Fibroblast of mammary gland (primary cell): ENCODE measurements at regions not wholly inside any gene's neighbourhood (a gene's known extent, or its start where the extent isn't known, plus 50 kb on each side); places are given as distances from the start of the nearest gene placed in this dataset.

Source experiments
- DNase-seq: peaks from one replicate; pipeline ENCODE4 v3.0.0-alpha.2; 2010; ENCODE audit warnings: low read depth
- H3K4me3 ChIP-seq: 2 replicates; pipeline ENCODE4 v1.5.1; 2011; ENCODE audit warnings: low read depth, mild to moderate bottlenecking, low read length, moderate library complexity; ENCODE audit not compliant: control insufficient read depth
- TF ChIP-seq, protein P1 (sequence below): conservative IDR thresholded peaks from 2 replicates; pipeline ENCODE4 v1.5.1; 2011; ENCODE audit warnings: low read depth, low read length, inconsistent platforms; ENCODE audit not compliant: control insufficient read depth, insufficient read depth

DNA sequence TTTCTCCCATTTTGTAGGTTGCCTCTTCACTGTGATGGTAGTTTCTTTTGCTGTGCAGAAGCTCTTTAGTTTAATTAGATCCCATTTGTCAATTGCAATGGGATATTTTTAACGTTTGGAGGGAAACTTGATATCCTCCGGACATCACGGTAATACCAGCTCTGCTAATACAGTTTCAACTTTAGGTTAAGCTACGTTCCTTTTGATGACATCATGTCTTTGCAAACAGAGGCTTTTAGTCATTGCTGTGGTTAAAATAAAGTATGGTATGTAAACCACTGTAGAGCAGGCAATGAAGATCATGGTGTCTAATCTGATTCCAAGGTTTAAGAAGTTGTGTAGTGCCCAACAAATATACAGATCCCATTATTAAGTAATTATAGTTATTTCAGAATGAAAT lies 168.0 kb upstream of the CHD6 start:
- DNase-seq, result no peak
- H3K4me3 ChIP-seq, result no peak overlapping the region
- TF ChIP-seq, protein P1, sequence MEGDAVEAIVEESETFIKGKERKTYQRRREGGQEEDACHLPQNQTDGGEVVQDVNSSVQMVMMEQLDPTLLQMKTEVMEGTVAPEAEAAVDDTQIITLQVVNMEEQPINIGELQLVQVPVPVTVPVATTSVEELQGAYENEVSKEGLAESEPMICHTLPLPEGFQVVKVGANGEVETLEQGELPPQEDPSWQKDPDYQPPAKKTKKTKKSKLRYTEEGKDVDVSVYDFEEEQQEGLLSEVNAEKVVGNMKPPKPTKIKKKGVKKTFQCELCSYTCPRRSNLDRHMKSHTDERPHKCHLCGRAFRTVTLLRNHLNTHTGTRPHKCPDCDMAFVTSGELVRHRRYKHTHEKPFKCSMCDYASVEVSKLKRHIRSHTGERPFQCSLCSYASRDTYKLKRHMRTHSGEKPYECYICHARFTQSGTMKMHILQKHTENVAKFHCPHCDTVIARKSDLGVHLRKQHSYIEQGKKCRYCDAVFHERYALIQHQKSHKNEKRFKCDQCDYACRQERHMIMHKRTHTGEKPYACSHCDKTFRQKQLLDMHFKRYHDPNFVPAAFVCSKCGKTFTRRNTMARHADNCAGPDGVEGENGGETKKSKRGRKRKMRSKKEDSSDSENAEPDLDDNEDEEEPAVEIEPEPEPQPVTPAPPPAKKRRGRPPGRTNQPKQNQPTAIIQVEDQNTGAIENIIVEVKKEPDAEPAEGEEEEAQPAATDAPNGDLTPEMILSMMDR, result no peak

DNA sequence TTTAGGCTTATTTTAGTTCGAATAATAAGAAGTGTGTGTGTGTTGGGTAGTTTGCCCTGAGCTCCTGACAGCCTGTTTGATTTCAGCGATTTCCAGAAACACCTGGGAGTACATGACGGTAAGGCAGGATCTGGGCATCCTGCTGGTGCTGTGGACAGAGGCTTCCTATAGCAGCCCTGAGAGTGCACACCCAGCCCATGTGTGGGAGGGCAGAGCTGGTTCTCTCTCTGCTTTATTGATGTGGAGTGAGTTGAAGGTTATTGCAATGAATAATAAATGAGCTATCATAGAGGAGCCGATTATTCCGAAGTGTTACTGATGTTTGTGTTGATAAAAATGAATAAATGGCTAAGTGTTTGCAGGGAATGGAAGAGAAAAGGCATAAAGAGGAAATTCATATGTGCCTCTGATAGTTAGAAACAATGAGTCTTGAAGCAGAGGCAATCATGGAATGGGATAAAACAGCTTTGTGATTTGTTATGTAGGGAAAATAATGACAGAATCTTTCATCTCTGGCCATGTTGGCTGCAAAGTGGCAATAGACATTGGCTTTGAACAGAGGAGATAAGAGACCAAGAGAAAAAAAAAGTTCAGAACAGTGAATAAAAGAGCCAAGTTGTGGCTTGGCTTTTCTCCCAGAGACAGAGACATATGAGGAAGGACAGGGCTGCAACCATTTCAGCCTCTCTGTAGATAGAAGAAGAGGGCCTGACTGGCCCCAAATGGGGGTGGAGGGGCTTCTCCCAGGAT lies 166.2 kb upstream of the CHD6 start:
- TF ChIP-seq, protein P1, result no peak
- no peak overlapping the region for H3K4me3 ChIP-seq
- DNase-seq, result no peak

DNA sequence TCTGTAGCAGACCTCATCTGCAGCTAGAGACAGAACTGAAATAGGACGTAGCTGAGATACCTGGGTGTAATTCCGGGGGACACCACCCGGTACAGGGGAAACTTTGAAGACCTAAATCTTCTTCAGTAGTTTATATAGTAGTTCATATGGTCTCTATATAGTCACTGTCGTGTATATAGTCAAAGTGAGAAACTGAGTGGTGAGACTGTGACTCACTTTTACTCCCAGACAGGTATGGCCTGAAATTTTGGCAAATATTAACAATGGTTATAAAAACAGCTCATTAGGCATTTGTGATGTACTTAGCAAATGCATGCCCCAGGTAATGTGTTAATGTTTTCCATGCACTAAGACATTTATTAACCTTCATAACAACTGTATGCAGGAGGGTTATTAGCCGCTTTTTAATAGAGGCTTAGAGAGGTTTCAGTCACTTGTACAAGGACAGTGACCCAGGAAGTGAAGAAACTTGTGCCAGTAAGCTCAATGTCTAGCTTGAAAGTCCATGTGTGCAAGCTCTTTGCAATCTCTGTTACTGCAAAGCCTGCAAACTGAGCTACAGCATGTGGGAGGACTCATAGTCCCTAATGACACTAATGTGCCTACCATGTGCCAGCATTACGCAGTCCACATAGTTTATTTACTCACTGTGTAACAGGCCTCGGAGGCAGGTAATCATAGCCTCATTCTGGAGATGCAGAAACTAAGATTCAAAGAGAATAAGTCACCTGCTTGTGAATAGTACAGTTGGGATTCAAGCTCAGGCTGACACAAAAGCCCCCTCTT lies 165.4 kb upstream of the CHD6 start:
- TF ChIP-seq, protein P1, result no peak
- DNase-seq, result no peak

DNA sequence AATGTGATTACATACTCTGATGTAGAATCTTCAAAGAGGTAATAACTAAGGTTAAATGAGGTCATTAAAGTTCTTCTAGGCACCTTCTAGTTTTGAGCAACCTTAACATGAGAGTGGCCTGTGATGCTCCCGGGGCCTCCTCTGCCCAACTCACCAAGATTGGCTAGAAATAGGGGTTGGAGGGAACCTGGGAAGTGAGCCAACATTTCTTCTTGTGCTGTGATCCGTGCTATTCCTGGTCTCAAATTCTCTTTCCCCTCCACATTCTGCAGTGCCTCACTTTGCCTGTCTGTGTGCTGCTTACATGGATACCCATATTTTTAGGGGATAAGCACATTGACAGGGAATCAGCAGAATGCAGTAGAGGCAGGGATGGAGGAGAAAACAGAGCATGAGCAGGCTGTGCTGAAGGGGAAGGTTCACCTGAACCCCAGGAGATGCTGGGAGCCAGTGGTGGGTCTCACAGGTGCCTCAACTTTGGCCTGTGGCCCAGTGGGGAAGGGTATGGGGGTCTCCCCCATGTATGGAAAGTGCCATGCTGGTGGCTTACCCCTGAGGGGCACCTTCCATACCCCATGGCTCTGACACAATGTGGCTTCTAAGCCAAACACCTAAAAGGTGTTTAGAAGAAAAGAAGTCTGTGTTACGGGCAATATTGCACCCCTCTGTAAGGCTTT lies 164.7 kb upstream of the CHD6 start:
- no peak overlapping the region for H3K4me3 ChIP-seq
- no peak for DNase-seq
- TF ChIP-seq, protein P1, result no peak

More for the DNA sequence above, 165.4 kb upstream of the CHD6 start:
- H3K4me3 ChIP-seq, result no peak overlapping the region

DNA sequence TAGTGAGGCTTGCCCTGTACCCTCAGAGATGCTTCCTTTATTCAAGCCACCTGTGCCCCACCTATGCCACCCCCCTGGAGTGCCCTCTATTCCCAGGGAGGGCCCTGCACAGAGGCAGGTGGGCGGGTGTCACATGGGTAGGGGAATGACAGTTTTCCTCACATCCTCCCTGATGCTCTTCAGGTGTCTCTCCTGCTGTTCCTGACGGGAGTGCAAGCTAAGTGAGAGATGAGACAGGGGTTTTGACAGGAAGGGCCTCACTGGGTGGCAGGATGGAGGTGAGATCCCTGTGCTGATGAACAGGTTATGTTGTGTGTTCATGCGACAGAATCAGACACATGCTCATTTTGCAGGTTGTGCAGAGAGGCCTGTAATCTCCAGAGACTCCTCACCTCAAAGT lies 164.1 kb upstream of the CHD6 start:
- TF ChIP-seq, protein P1, result no peak
- no peak overlapping the region for H3K4me3 ChIP-seq
- DNase-seq, result no peak

DNA sequence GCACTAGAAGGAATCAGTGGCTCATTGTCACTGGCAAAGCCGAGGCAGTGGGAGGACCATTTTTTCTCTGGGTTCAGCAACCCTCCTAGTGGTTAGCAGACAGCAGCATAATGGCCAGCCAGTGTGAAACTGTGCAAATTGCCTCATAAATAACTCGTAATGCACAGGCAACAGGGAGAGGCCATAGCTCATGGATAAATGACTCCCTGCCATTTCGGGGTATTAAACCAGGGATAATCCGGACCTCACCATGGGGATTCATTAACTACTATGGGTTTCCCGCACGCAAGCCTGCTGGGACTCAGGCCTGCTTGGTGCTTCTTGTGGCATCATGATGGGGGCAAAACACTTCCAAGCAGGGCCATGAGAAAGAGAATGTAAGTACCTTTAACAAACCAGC lies 158.2 kb upstream of the CHD6 start:
- no peak for DNase-seq
- TF ChIP-seq, protein P1, result no peak
- H3K4me3 ChIP-seq, result no peak overlapping the region
